A549 (cell line): ENCODE measurements at regions not wholly inside any gene's neighbourhood (a gene's known extent, or its start where the extent isn't known, plus 50 kb on each side); places are given as distances from the start of the nearest gene placed in this dataset.
A peak's percentile ranks its signal among the peaks of the same experiment; 100 is the strongest.
"Not testable (repeated sequence)": the region's sequence is repeated elsewhere in the genome, so short reads cannot be mapped to it uniquely, and the experiment has no call there.

Experiments
- ATAC-seq, 2 experiments: fragments of 200-7000 bp in 1 of 2; fragments of >200 bp in 1 of 2; cut with Nextera tagmentation in 1 of 2; cut with Tn5 transposase in 1 of 2; 3 replicates each; pipeline versions ENCODE4 v1.8.0 to v1.9.1; 2018 to 2020; ENCODE audit warnings: mild to moderate bottlenecking in 1 of 2, moderate library complexity in 1 of 2
- CTCF ChIA-PET: fragments of 300-600 bp; sonication (Branson Sonifier 250); formaldehyde crosslinking; extraction: SDS; loops from one replicate; lab custom pipeline; 2021; ENCODE audit warnings: antibody characterized with exemption, inconsistent platforms; lab: Yijun Ruan, JAX
- POLR2A ChIA-PET: fragments of 350-600 bp; formaldehyde crosslinking; extraction: SDS; loops from one replicate; lab custom pipeline; 2021; ENCODE audit warnings: antibody characterized with exemption, inconsistent platforms; lab: Yijun Ruan, JAX
- DNase-seq, 2 experiments: peaks; one replicate each; pipeline versions ENCODE4 v3.0.0 to v3.0.0-alpha.2; 2011 to 2016; ENCODE audit warnings: low read depth in 1 of 2, low spot score in 1 of 2
- FAIRE-seq: peaks from 2 replicates; lab custom pipeline; 2011; peaks lifted over from hg19 to GRCh38; lab: Jason Lieb, UNC
- H3K27ac ChIP-seq, 2 experiments: fragments of >200 bp; sonication (Bioruptor Twin); formaldehyde crosslinking; 3 replicates each; pipeline ENCODE4 v1.5.1; 2016 to 2017
- H3K4me1 ChIP-seq: fragments of >200 bp; sonication (Bioruptor Twin); formaldehyde crosslinking; 3 replicates; pipeline ENCODE4 v1.6.1; 2016
- H3K4me2 ChIP-seq: fragments of >200 bp; sonication (Bioruptor Twin); formaldehyde crosslinking; 3 replicates; pipeline ENCODE4 v1.6.1; 2016
- H3K4me3 ChIP-seq: fragments of >200 bp; sonication (Bioruptor Twin); formaldehyde crosslinking; 3 replicates; pipeline ENCODE4 v1.5.1; 2016
- H3K9me3 ChIP-seq: fragments of >200 bp; sonication (Bioruptor Twin); formaldehyde crosslinking; 3 replicates; pipeline ENCODE4 v1.6.1; 2016
- CHD4 ChIP-seq: fragments of 200-600 bp; sonication (generic); IDR thresholded peaks from 2 replicates; pipeline ENCODE4 v1.6.1; 2016; ENCODE audit warnings: antibody characterized with exemption, mild to moderate bottlenecking, borderline replicate concordance
- EHMT2 ChIP-seq: fragments of 200-600 bp; sonication (generic); IDR thresholded peaks from 2 replicates; pipeline ENCODE4 v1.6.1; 2016; ENCODE audit warnings: antibody characterized with exemption, low read depth, mild to moderate bottlenecking, moderate library complexity
- ELK1 ChIP-seq: fragments of 150-350 bp; IDR thresholded peaks from 2 replicates; pipeline ENCODE4 v1.6.1; 2014; ENCODE audit warnings: low read depth, mild to moderate bottlenecking, low read length
- FOSB ChIP-seq: fragments of 250-450 bp; sonication (Bioruptor Pico); IDR thresholded peaks from 2 replicates; pipeline ENCODE4 v1.5.0; 2020; ENCODE audit warnings: mild to moderate bottlenecking, moderate library complexity
- HDAC2 ChIP-seq: fragments of 200-600 bp; sonication (generic); IDR thresholded peaks from 2 replicates; pipeline ENCODE4 v1.6.1; 2016
- HES2 ChIP-seq: fragments of >200 bp; sonication (Bioruptor Twin); formaldehyde crosslinking; IDR thresholded peaks from 2 replicates; pipeline ENCODE4 v1.6.1; 2016
- HOXA7 ChIP-seq: fragments of 250-450 bp; sonication (Bioruptor Pico); IDR thresholded peaks from 2 replicates; pipeline ENCODE4 v1.5.0; 2020; ENCODE audit warnings: mild to moderate bottlenecking, moderate library complexity
- HOXB5 ChIP-seq: fragments of 250-450 bp; sonication (Bioruptor Pico); IDR thresholded peaks from 2 replicates; pipeline ENCODE4 v1.5.0; 2020; ENCODE audit warnings: mild to moderate bottlenecking, moderate library complexity
- NR3C1 ChIP-seq: fragments of >200 bp; sonication (Bioruptor Twin); formaldehyde crosslinking; IDR thresholded peaks from 3 replicates; pipeline ENCODE4 v1.6.1; 2017
- RCOR1 ChIP-seq: fragments of 150-350 bp; IDR thresholded peaks from 2 replicates; pipeline ENCODE4 v1.6.1; 2014; ENCODE audit warnings: antibody characterized with exemption, low read length, low read depth
- RNF2 ChIP-seq: fragments of 200-600 bp; sonication (generic); IDR thresholded peaks from 2 replicates; pipeline ENCODE4 v1.6.1; 2016; ENCODE audit warnings: low read depth, mild to moderate bottlenecking, antibody characterized with exemption, moderate library complexity, borderline replicate concordance
- TFCP2L1 ChIP-seq: fragments of 250-450 bp; sonication (Bioruptor Pico); IDR thresholded peaks from 2 replicates; pipeline ENCODE4 v1.5.0; 2021; ENCODE audit warnings: mild to moderate bottlenecking
- USF2 ChIP-seq: fragments of 450-650 bp; IDR thresholded peaks from 2 replicates; pipeline ENCODE4 v1.6.1; 2014; ENCODE audit warnings: antibody characterized with exemption
- WGBS: methylation state at CpG from one replicate; pipeline ENCODE4 v1.1.6; 2017; ENCODE audit errors: missing lambda C conversion rate; 5-methylcytosine and 5-hydroxymethylcytosine counted together

GRCh38 chr9:64130325-64130724 lies 1154.7 kb downstream of the FOXD4L5 start:
- FAIRE-seq, H3K4me3 ChIP-seq, DNase-seq, CTCF ChIA-PET, ATAC-seq, H3K9me3 ChIP-seq, H3K27ac ChIP-seq, H3K4me2 ChIP-seq, H3K4me1 ChIP-seq, POLR2A ChIA-PET: not testable (repeated sequence)
- WGBS = 0% methylated on average over 4 of the region's 4 CpGs

GRCh38 chr9:64128572-64128971 lies 1156.4 kb downstream of the FOXD4L5 start:
- no peak for FAIRE-seq
- Histone ChIP-seq H3K4me2 (no peak overlapping the region), H3K4me1 (no peaks in the 10 kb centered on the region), H3K27ac (no peak overlapping the region), H3K4me3 (no peak overlapping the region), H3K9me3 (no peaks in the 10 kb centered on the region)
- no peak for TF ChIP-seq FOSB (CRISPR knock-in tag)
- TF ChIP-seq HDAC2 = no peak
- TF ChIP-seq ELK1 = no peak
- no peak for TF ChIP-seq RNF2
- TF ChIP-seq RCOR1 = no peak
- no peak for TF ChIP-seq HOXA7 (CRISPR knock-in tag)
- no peak for TF ChIP-seq NR3C1
- TF ChIP-seq EHMT2 = no peak
- no peak for TF ChIP-seq HES2
- no peak for TF ChIP-seq CHD4
- no peak for TF ChIP-seq USF2
- no peak for TF ChIP-seq HOXB5 (CRISPR knock-in tag)
- TF ChIP-seq TFCP2L1 (CRISPR knock-in tag) = no peak
- no peak for ATAC-seq
- ChIA-PET POLR2A (no interaction called here), CTCF (no interaction called here)
- peak in 1 of 2 experiments; percentile 2 for DNase-seq
- 2% methylated on average over 6 of the region's 6 CpGs for WGBS

- H3K9me3 ChIP-seq, H3K4me1 ChIP-seq, POLR2A ChIA-PET, CTCF ChIA-PET, ATAC-seq, H3K27ac ChIP-seq, FAIRE-seq, H3K4me3 ChIP-seq, DNase-seq, H3K4me2 ChIP-seq: not testable (repeated sequence)
Observed at GRCh38 chr9:64121602-64122001, 1163.4 kb downstream of the FOXD4L5 start.

GRCh38 chr9:64117329-64117728 lies 1167.7 kb downstream of the FOXD4L5 start:
- H3K9me3 ChIP-seq, H3K4me1 ChIP-seq, CTCF ChIA-PET, H3K27ac ChIP-seq, FAIRE-seq, H3K4me2 ChIP-seq, POLR2A ChIA-PET, DNase-seq, ATAC-seq, H3K4me3 ChIP-seq: not testable (repeated sequence)
- WGBS = 46% methylated on average over 5 of the region's 5 CpGs

GRCh38 chr9:64107867-64108266 lies 1177.1 kb downstream of the FOXD4L5 start:
- H3K9me3 ChIP-seq, DNase-seq, H3K27ac ChIP-seq, CTCF ChIA-PET, H3K4me1 ChIP-seq, H3K4me2 ChIP-seq, H3K4me3 ChIP-seq, POLR2A ChIA-PET, ATAC-seq, FAIRE-seq: not testable (repeated sequence)
- WGBS = 0% methylated on average over 1 of the region's 1 CpG

GRCh38 chr9:64107211-64107610 lies 1177.8 kb downstream of the FOXD4L5 start:
- H3K9me3 ChIP-seq, FAIRE-seq, POLR2A ChIA-PET, H3K4me3 ChIP-seq, CTCF ChIA-PET, H3K27ac ChIP-seq, H3K4me2 ChIP-seq, DNase-seq, H3K4me1 ChIP-seq, ATAC-seq: not testable (repeated sequence)
- WGBS = 17% methylated on average over 1 of the region's 1 CpG

- H3K27ac ChIP-seq, POLR2A ChIA-PET, FAIRE-seq, H3K9me3 ChIP-seq, H3K4me3 ChIP-seq, H3K4me2 ChIP-seq, H3K4me1 ChIP-seq, CTCF ChIA-PET, ATAC-seq, DNase-seq: not testable (repeated sequence)
- WGBS = 0% methylated on average over 1 of the region's 1 CpG
Observed at GRCh38 chr9:64105193-64105592, 1179.8 kb downstream of the FOXD4L5 start.

- H3K27ac ChIP-seq, H3K9me3 ChIP-seq, H3K4me3 ChIP-seq, CTCF ChIA-PET, DNase-seq, FAIRE-seq, H3K4me1 ChIP-seq, ATAC-seq, H3K4me2 ChIP-seq, POLR2A ChIA-PET: not testable (repeated sequence)
- 3% methylated on average over 3 of the region's 3 CpGs for WGBS
Observed at GRCh38 chr9:64101504-64101903, 1183.5 kb downstream of the FOXD4L5 start.
